GM23248 (cell line): ENCODE measurements at regions not wholly inside any gene's neighbourhood (a gene's known extent, or its start where the extent isn't known, plus 50 kb on each side); places are given as distances from the start of the nearest gene placed in this dataset.

ENCODE experiments used
- EZH2 ChIP-seq: fragments of 200-600 bp; sonication (generic); IDR thresholded peaks from 2 replicates; pipeline ENCODE4 v1.6.1; 2018; ENCODE audit warnings: antibody characterized with exemption, mild to moderate bottlenecking; ENCODE audit not compliant: insufficient read depth, poor library complexity, severe bottlenecking
- EZH2phosphoT487 ChIP-seq: fragments of 200-600 bp; sonication (generic); IDR thresholded peaks from 2 replicates; pipeline ENCODE4 v1.6.1; 2018; ENCODE audit warnings: antibody characterized with exemption, moderate library complexity, mild to moderate bottlenecking, low read depth; ENCODE audit not compliant: insufficient read depth

- TF ChIP-seq EZH2 (no peak), EZH2phosphoT487 (no peak)
These were observed 96.3 kb upstream of the ARMC3 start for GRCh38 chr10:22831586-22831985.
